Mammary epithelial cell (primary cell): ENCODE measurements at regions not wholly inside any gene's neighbourhood (a gene's known extent, or its start where the extent isn't known, plus 50 kb on each side); places are given as distances from the start of the nearest gene placed in this dataset.
"Not testable (repeated sequence)": the region's sequence is repeated elsewhere in the genome, so short reads cannot be mapped to it uniquely, and the experiment has no call there.

Source experiments
- CTCF ChIP-seq, 2 donors: IDR thresholded peaks in 1 of 2; conservative IDR thresholded peaks in 1 of 2; 2 replicates each; pipeline ENCODE4 v1.5.1; 2011 to 2012; ENCODE audit warnings: inconsistent platforms in 2 of 2, low read length in 2 of 2, mild to moderate bottlenecking in 2 of 2, control low read depth in 1 of 2, low read depth in 1 of 2; ENCODE audit not compliant: insufficient read depth in 1 of 2; ENCODE audit errors: extremely low read depth in 1 of 2
- EZH2 ChIP-seq: IDR thresholded peaks from 2 replicates; pipeline ENCODE4 v1.6.1; 2012; ENCODE audit warnings: low read length, inconsistent platforms, borderline replicate concordance

- not testable (repeated sequence) for TF ChIP-seq CTCF (conservative IDR thresholded peaks at IDR 0.05 in 1 of 2, IDR thresholded peaks at IDR 0.05 in 1 of 2; ENCODE audit: extremely low read depth in 1 of 2, insufficient read depth in 1 of 2, low read depth in 1 of 2, low read length in 2 of 2); EZH2
Observed at GRCh38 chr17:21763738-21764340, 71.5 kb downstream of the KCNJ18 start.
